ENCODE measurements at regions not wholly inside any gene's neighbourhood (a gene's known extent, or its start where the extent isn't known, plus 50 kb on each side); places are given as distances from the start of the nearest gene placed in this dataset.
"Not testable (repeated sequence)": the region's sequence is repeated elsewhere in the genome, so short reads cannot be mapped to it uniquely, and the experiment has no call there.

DNA sequence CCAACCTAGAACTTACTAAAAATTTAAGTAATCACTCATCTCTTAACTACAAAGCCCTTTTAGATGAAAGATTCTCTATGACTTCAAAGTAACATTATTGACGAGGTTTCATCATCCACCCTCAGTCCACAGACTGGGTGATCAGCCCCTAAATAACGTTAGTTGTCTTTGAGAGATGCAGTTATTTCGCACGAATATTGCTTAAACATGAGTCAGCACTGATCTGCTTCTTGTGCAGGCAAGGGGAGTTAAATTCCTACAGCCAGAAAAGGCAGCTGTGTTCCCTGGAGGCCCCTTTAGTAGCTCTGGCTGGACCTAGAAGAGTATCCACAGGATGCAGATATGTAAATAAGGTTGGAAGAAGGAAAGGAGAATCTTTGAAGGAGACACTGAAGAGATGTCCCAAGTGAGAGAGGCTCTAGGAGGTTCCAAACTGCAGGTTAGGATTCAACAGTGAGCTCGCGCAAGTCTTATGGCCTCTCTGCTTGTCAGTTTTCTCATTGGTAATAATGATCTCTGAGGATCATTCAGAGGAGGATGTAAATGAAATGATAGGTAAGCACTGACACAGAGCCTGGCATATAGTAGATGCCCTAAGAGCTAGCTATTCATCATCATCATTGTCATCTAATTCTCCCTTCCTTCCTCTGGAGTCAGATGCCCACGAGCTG lies 122.2 kb upstream of the MAN2A1 start:
- DNase-seq: no peak
- no peak for TF ChIP-seq GATA1 (IDR thresholded peaks at IDR 0.05; ENCODE audit: low read depth, low read length)

DNA sequence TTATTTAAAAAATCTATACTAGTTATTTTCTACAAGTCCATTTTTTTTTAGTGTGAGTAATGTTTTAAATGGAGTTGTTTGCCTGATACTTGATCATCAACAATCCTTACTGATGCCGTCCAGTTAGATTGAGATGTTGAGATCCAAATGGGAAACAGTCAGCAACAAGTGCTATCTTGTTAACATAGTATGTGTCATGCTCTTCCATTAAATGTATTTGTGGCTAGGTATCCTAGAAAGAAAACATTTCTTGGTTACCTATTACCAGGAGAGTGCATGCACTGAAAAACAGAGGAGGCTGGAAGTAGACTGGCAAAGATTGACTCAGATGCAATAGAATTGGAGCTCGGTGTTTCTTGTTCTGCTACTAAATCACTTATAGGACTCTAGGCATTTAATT lies 123.4 kb upstream of the MAN2A1 start:
- no peak for DNase-seq
- TF ChIP-seq POLR2A (IDR thresholded peaks at IDR 0.05; ENCODE audit: low read length): no peak
- TF ChIP-seq GATA1 (IDR thresholded peaks at IDR 0.05; ENCODE audit: low read depth, low read length): no peak

- DNase-seq: no peak
- TF ChIP-seq POLR2A (IDR thresholded peaks at IDR 0.05; ENCODE audit: low read length): no peak
- TF ChIP-seq GATA1 (IDR thresholded peaks at IDR 0.05; ENCODE audit: low read depth, low read length): no peak
These were observed 126.0 kb upstream of the MAN2A1 start for GRCh38 chr5:109563739-109564138.

- TF ChIP-seq GATA1 (IDR thresholded peaks at IDR 0.05; ENCODE audit: low read depth, low read length): no peak
- TF ChIP-seq POLR2A (IDR thresholded peaks at IDR 0.05; ENCODE audit: low read length): no peak
- no peak for DNase-seq
These were observed 126.5 kb upstream of the MAN2A1 start for GRCh38 chr5:109563189-109563588.

GRCh38 chr5:109562441-109562840 lies 127.3 kb upstream of the MAN2A1 start:
- no peak for DNase-seq
- TF ChIP-seq GATA1 (IDR thresholded peaks at IDR 0.05; ENCODE audit: low read depth, low read length) (no peak), POLR2A (IDR thresholded peaks at IDR 0.05; ENCODE audit: low read length) (no peak)

GRCh38 chr5:109561447-109561846 lies 128.3 kb upstream of the MAN2A1 start:
- TF ChIP-seq GATA1 (IDR thresholded peaks at IDR 0.05; ENCODE audit: low read depth, low read length) (no peak), POLR2A (IDR thresholded peaks at IDR 0.05; ENCODE audit: low read length) (no peak)
- no peak for DNase-seq

GRCh38 chr5:109560554-109560953 lies 129.2 kb upstream of the MAN2A1 start:
- no peak for TF ChIP-seq GATA1 (IDR thresholded peaks at IDR 0.05; ENCODE audit: low read depth, low read length)
- DNase-seq: no peak

GRCh38 chr5:109558952-109559351 lies 130.8 kb upstream of the MAN2A1 start:
- peak in 1 of 2 experiments; percentile 5 for DNase-seq
- TF ChIP-seq GATA1 (IDR thresholded peaks at IDR 0.05; ENCODE audit: low read depth, low read length) (no peak), POLR2A (IDR thresholded peaks at IDR 0.05; ENCODE audit: low read length) (no peak)

DNA sequence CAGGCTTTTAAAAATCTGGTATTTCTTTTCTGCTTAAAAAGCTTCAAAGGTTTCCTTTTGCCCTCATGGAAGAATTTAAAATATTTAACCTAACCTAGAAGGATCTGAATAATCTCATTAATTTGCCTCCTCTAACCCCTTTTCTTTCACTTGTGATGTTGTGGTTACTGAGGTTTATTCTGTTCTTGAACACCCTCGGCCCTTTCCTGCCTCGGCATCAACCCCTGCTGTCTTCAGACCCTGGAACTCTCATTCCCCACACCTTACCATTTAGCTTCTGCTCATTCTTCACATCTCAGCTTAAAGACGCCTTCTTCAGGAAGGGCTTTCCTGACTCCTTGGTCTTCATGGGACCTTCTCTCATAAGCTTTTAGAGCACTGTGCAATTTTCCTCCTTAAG lies 131.4 kb upstream of the MAN2A1 start:
- TF ChIP-seq POLR2A (IDR thresholded peaks at IDR 0.05; ENCODE audit: low read length) (no peak), GATA1 (IDR thresholded peaks at IDR 0.05; ENCODE audit: low read depth, low read length) (no peak)
- no peak for DNase-seq

- no peak for DNase-seq
- TF ChIP-seq POLR2A (IDR thresholded peaks at IDR 0.05; ENCODE audit: low read length): no peak
- TF ChIP-seq GATA1 (IDR thresholded peaks at IDR 0.05; ENCODE audit: low read depth, low read length): no peak
These were observed 135.9 kb upstream of the MAN2A1 start for GRCh38 chr5:109553846-109554245.

DNA sequence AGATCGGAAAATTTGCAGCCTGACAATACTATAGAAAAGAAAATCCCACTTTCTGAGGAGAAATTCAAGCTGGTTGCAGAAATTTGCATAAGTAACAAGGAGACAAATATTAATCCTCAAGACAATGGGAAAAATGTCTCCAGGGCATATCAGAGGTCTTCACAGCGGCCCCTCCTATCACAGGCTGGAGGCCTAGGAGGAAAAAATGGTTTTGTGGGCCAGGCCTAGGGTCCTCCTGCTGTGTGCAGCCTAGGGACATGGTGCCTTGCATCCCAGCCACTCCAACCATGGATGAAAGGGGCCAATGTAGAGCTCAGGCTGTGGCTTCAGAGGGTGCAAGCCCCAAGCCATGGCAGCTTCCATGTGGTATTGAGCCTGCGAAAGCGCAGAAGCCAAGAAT lies 138.5 kb upstream of the MAN2A1 start:
- not testable (repeated sequence) for DNase-seq

GRCh38 chr5:109550077-109550476 lies 139.7 kb upstream of the MAN2A1 start:
- no peak for TF ChIP-seq GATA1 (IDR thresholded peaks at IDR 0.05; ENCODE audit: low read depth, low read length)
- TF ChIP-seq POLR2A (IDR thresholded peaks at IDR 0.05; ENCODE audit: low read length): no peak
- no peak for DNase-seq

- no peak for DNase-seq
- TF ChIP-seq POLR2A (IDR thresholded peaks at IDR 0.05; ENCODE audit: low read length) (no peak), GATA1 (IDR thresholded peaks at IDR 0.05; ENCODE audit: low read depth, low read length) (no peak)
These were observed 136.7 kb upstream of the PJA2 start for GRCh38 chr5:109546461-109546860.

GRCh38 chr5:109544873-109545272 lies 135.1 kb upstream of the PJA2 start:
- DNase-seq: not testable (repeated sequence)

- not testable (repeated sequence) for DNase-seq
These were observed 128.9 kb upstream of the PJA2 start for GRCh38 chr5:109538692-109539091.

- DNase-seq: not testable (repeated sequence)
These were observed 125.3 kb upstream of the PJA2 start for GRCh38 chr5:109535090-109535489.

All from erythroblast (primary cell).